Loucy (cell line): ENCODE measurements at regions not wholly inside any gene's neighbourhood (a gene's known extent, or its start where the extent isn't known, plus 50 kb on each side); places are given as distances from the start of the nearest gene placed in this dataset.

Source experiments
- CTCF ChIP-seq: fragments of 200-600 bp; sonication (generic); conservative IDR thresholded peaks from 2 replicates; pipeline ENCODE4 v1.5.1; 2014; ENCODE audit warnings: mild to moderate bottlenecking, antibody characterized with exemption, low read length
- EZH2phosphoT487 ChIP-seq: fragments of 200-600 bp; IDR thresholded peaks from 2 replicates; pipeline ENCODE4 v1.6.1; 2018; ENCODE audit warnings: antibody characterized with exemption, mild to moderate bottlenecking, moderate library complexity, borderline replicate concordance

- TF ChIP-seq CTCF = no peak
- no peak for TF ChIP-seq EZH2phosphoT487
Measured at GRCh38 chr6:145266432-145267075, 468.8 kb downstream of the EPM2A start.
